ENCODE measurements at regions not wholly inside any gene's neighbourhood (a gene's known extent, or its start where the extent isn't known, plus 50 kb on each side); places are given as distances from the start of the nearest gene placed in this dataset.

DNA sequence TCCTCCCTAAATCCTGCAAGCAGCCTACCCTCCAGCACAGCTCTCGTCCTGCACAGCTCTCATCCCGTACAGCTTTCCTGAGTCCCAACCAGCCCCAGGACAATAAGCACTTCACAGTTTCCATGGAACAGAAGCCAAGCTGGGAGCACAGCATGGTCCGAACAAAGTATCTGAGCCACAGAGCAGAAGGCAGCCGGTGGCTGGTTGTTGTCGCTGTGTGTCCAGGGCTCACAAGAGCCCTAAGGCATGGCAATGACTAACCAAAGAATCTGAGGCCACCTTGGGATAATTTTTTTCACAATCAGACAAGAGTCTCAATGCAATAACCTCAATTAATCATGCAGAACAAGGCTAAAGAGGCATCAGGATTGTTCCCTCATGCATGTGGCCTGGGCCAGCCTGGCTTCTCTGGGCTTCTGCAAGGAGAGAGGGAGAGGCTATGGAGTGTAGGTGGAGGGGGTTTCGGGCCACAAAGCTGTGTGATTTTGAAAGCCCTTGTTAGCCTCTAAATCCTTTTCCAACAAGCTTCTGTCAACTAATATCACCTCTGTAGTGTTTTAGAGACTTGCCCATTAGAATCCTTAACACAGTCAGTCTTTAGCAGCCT, 323.4 kb downstream of the PIK3R1 start:
- POLR2A ChIA-PET: no interaction called here
- ATAC-seq: no peak
- CTCF ChIA-PET: no interaction called here

DNA sequence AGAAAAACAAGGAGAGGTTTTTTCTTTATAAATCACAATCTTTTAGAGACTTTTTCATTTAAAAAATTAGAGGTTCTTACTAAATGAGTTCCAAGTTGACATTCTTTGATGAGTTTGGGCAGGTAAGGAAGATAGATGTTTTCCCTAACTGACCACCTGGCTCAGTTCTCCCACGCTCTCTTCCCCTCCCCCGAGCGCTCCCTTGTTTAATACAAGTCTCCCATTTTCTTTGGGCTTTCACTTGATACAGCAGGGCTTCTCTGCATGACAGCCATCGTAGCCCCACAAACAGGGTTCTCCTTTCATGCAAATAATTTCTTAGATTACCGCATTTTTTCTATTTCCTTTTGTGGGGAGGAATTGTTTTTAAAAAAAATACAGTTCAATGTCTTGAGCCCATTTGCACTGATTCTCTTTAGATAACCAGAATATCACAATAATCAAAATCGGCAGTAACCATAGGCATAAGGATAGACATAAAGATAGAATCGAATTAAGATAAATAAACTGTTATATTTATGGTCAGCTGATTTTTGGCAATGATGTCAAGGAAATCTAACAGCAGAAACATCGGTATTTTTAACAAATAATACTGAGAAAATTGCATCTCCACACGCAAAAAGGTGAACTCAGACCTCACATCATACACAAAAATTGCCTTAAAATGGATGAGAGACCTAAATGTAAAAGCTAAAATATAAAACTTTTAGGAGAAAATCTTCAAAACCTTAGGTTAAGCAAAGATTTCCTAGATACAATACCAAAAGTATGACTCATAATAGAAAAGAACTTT, 325.4 kb downstream of the PIK3R1 start:
- no TSS peak for BruUV-seq (replicated peaks)
- Histone ChIP-seq H3K27ac (ENCODE audit: low read length) (no peak overlapping the region), H3K27me3 (ENCODE audit: control insufficient read depth, insufficient read depth, low read length) (no peaks in the 10 kb centered on the region; the same call in 1 of the 2 replicates), H3K9me3 (ENCODE audit: control insufficient read depth, insufficient read depth, low read depth, low read length) (no peaks in the 10 kb centered on the region), H3K36me3 (ENCODE audit: control insufficient read depth, insufficient read depth, low read length) (no peaks in the 10 kb centered on the region), H3K4me3 (ENCODE audit: low read depth in 2 of 2, low read length in 2 of 2) (no peak overlapping the region), H3K4me1 (ENCODE audit: control insufficient read depth, insufficient read depth, low read length) (no peaks in the 10 kb centered on the region)
- intact Hi-C loops (cut with micrococcal nuclease; ENCODE audit: unreplicated experiment): no loop called here
- no peak for ATAC-seq
- in situ Hi-C loops (cut with HindIII; ENCODE audit: low pct_unique_long_range_greater_than_20kb, low sequenced_read_pairs): no loop called here
- TF ChIP-seq, protein P1, sequence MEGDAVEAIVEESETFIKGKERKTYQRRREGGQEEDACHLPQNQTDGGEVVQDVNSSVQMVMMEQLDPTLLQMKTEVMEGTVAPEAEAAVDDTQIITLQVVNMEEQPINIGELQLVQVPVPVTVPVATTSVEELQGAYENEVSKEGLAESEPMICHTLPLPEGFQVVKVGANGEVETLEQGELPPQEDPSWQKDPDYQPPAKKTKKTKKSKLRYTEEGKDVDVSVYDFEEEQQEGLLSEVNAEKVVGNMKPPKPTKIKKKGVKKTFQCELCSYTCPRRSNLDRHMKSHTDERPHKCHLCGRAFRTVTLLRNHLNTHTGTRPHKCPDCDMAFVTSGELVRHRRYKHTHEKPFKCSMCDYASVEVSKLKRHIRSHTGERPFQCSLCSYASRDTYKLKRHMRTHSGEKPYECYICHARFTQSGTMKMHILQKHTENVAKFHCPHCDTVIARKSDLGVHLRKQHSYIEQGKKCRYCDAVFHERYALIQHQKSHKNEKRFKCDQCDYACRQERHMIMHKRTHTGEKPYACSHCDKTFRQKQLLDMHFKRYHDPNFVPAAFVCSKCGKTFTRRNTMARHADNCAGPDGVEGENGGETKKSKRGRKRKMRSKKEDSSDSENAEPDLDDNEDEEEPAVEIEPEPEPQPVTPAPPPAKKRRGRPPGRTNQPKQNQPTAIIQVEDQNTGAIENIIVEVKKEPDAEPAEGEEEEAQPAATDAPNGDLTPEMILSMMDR (IDR thresholded peaks at IDR 0.05): no peak
- TF ChIP-seq POLR2AphosphoS5 (IDR thresholded peaks at IDR 0.05; ENCODE audit: low read depth, low read length): no peak
- no peak for TF ChIP-seq SIN3A (IDR thresholded peaks at IDR 0.05; ENCODE audit: borderline replicate concordance, insufficient read depth, low read depth, low read length)
- no peak for TF ChIP-seq TCF7L2 (IDR thresholded peaks at IDR 0.05; ENCODE audit: low read depth, low read length)
- TF ChIP-seq, protein P2, sequence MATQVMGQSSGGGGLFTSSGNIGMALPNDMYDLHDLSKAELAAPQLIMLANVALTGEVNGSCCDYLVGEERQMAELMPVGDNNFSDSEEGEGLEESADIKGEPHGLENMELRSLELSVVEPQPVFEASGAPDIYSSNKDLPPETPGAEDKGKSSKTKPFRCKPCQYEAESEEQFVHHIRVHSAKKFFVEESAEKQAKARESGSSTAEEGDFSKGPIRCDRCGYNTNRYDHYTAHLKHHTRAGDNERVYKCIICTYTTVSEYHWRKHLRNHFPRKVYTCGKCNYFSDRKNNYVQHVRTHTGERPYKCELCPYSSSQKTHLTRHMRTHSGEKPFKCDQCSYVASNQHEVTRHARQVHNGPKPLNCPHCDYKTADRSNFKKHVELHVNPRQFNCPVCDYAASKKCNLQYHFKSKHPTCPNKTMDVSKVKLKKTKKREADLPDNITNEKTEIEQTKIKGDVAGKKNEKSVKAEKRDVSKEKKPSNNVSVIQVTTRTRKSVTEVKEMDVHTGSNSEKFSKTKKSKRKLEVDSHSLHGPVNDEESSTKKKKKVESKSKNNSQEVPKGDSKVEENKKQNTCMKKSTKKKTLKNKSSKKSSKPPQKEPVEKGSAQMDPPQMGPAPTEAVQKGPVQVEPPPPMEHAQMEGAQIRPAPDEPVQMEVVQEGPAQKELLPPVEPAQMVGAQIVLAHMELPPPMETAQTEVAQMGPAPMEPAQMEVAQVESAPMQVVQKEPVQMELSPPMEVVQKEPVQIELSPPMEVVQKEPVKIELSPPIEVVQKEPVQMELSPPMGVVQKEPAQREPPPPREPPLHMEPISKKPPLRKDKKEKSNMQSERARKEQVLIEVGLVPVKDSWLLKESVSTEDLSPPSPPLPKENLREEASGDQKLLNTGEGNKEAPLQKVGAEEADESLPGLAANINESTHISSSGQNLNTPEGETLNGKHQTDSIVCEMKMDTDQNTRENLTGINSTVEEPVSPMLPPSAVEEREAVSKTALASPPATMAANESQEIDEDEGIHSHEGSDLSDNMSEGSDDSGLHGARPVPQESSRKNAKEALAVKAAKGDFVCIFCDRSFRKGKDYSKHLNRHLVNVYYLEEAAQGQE (IDR thresholded peaks at IDR 0.05; ENCODE audit: insufficient read depth in 1 of 2, low read depth in 2 of 2, low read length in 1 of 2): no peak
- DNase-seq (ENCODE audit: low read depth, low spot score): no peak
- ChIA-PET CTCF (no interaction called here), POLR2A (interaction anchor here (0.5 kb wide), 1 partner anchor 1318 kb away, joined by 3 read pairs; no protein-coding TSS in a partner anchor)

More for the DNA sequence above, 323.4 kb downstream of the PIK3R1 start:
- Histone ChIP-seq H3K36me3 (ENCODE audit: control insufficient read depth, insufficient read depth, low read length) (no peaks in the 10 kb centered on the region), H3K9me3 (ENCODE audit: control insufficient read depth, insufficient read depth, low read depth, low read length) (no peaks in the 10 kb centered on the region), H3K27me3 (ENCODE audit: control insufficient read depth, insufficient read depth, low read length) (no peaks in the 10 kb centered on the region; the same call in 1 of the 2 replicates), H3K4me1 (ENCODE audit: control insufficient read depth, insufficient read depth, low read length) (no peaks in the 10 kb centered on the region), H3K27ac (ENCODE audit: low read length) (no peak overlapping the region), H3K4me3 (ENCODE audit: low read depth in 2 of 2, low read length in 2 of 2) (no peak overlapping the region)
- no TSS peak for BruUV-seq (replicated peaks)
- intact Hi-C loops (cut with micrococcal nuclease; ENCODE audit: unreplicated experiment): no loop called here
- no peak for DNase-seq (ENCODE audit: low read depth, low spot score)
- in situ Hi-C loops (cut with HindIII; ENCODE audit: low pct_unique_long_range_greater_than_20kb, low sequenced_read_pairs): no loop called here
- TF ChIP-seq, protein P1 (IDR thresholded peaks at IDR 0.05): no peak
- TF ChIP-seq TCF7L2 (IDR thresholded peaks at IDR 0.05; ENCODE audit: low read depth, low read length) (no peak), SIN3A (IDR thresholded peaks at IDR 0.05; ENCODE audit: borderline replicate concordance, insufficient read depth, low read depth, low read length) (no peak), POLR2AphosphoS5 (IDR thresholded peaks at IDR 0.05; ENCODE audit: low read depth, low read length) (no peak)
- TF ChIP-seq, protein P2 (IDR thresholded peaks at IDR 0.05; ENCODE audit: insufficient read depth in 1 of 2, low read depth in 2 of 2, low read length in 1 of 2): no peak
